GM06990 (cell line): ENCODE measurements at regions not wholly inside any gene's neighbourhood (a gene's known extent, or its start where the extent isn't known, plus 50 kb on each side); places are given as distances from the start of the nearest gene placed in this dataset.

ENCODE experiments used
- DNase-seq: peaks from one replicate; pipeline ENCODE4 v3.0.0-alpha.2; 2011; ENCODE audit not compliant: insufficient read length; ENCODE audit errors: extremely low read depth
- H3K27me3 ChIP-seq: replicated peaks from 2 replicates; pipeline ENCODE4 v1.6.0; 2011; ENCODE audit warnings: low read length; ENCODE audit not compliant: control insufficient read depth, insufficient read depth
- H3K36me3 ChIP-seq: 2 replicates; pipeline ENCODE4 v1.5.1; 2011; ENCODE audit warnings: low read length; ENCODE audit not compliant: control insufficient read depth, insufficient read depth
- H3K4me3 ChIP-seq: replicated peaks from 2 replicates; pipeline ENCODE4 v1.5.1; 2011; ENCODE audit warnings: low read depth, mild to moderate bottlenecking, control low read depth, low read length
- TF ChIP-seq, protein P1 (sequence below): IDR thresholded peaks from 2 replicates; pipeline ENCODE4 v1.5.1; 2011; ENCODE audit warnings: low read length, control low read depth, mild to moderate bottlenecking, inconsistent platforms; ENCODE audit not compliant: insufficient read depth, poor library complexity, severe bottlenecking

GRCh38 chr4:38231626-38232025, 271.4 kb downstream of the PTTG2 start:
- Histone ChIP-seq H3K36me3 (no peaks in the 10 kb centered on the region), H3K27me3 (peaks cover 1% of the 10 kb centered on the region; the same call in 1 of the 2 replicates), H3K4me3 (no peak overlapping the region)
- TF ChIP-seq, protein P1, sequence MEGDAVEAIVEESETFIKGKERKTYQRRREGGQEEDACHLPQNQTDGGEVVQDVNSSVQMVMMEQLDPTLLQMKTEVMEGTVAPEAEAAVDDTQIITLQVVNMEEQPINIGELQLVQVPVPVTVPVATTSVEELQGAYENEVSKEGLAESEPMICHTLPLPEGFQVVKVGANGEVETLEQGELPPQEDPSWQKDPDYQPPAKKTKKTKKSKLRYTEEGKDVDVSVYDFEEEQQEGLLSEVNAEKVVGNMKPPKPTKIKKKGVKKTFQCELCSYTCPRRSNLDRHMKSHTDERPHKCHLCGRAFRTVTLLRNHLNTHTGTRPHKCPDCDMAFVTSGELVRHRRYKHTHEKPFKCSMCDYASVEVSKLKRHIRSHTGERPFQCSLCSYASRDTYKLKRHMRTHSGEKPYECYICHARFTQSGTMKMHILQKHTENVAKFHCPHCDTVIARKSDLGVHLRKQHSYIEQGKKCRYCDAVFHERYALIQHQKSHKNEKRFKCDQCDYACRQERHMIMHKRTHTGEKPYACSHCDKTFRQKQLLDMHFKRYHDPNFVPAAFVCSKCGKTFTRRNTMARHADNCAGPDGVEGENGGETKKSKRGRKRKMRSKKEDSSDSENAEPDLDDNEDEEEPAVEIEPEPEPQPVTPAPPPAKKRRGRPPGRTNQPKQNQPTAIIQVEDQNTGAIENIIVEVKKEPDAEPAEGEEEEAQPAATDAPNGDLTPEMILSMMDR = no peak
- DNase-seq = no peak

DNA sequence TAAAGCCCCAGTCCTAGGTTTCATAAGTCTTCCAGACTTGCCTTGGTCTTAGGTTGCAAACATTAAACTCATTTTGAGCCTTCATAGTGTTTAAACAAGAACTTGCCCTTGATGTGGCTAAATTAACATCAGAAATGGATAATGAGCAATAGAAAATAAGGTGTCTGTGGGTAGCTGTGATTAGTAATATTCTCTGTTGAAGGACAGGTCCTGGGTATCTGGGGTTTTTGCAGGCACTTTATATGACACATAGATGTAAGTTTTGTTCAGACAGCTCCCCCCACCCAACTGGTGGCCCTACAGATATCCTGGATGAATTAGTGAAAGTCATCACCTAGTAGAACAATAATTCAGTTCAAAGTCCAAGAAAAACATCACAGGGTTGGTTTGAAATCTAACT, 272.5 kb downstream of the PTTG2 start:
- Histone ChIP-seq H3K27me3 (peaks cover 1% of the 10 kb centered on the region; the same call in 1 of the 2 replicates), H3K36me3 (no peaks in the 10 kb centered on the region), H3K4me3 (no peak overlapping the region)
- no peak for DNase-seq
- TF ChIP-seq, protein P1 = no peak

- Histone ChIP-seq H3K27me3 (peaks cover 1% of the 10 kb centered on the region; the same call in 1 of the 2 replicates), H3K4me3 (no peak overlapping the region), H3K36me3 (no peaks in the 10 kb centered on the region)
- DNase-seq = no peak
- TF ChIP-seq, protein P1 = no peak
Observed at GRCh38 chr4:38233727-38234480, 273.7 kb downstream of the PTTG2 start.

DNA sequence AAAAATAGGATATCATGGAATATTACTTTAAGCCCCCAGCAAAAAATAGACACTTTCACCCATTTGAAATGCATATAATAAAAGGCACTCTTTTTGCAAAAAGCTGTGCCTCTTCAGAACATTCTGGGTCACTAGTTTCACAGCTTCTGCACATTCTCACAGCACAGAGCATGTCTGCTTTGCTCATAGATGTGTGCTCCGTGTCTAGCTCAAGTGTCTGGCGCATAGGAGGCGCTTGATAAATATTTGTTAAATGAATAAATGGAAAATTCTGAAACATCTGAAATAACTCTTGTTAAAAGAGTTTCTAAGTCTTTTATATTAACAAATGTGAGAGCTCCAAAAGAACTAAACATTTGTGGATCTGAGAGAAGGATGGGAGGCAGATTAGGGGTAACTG, 275.2 kb downstream of the PTTG2 start:
- TF ChIP-seq, protein P1 = no peak
- Histone ChIP-seq H3K27me3 (peaks cover 1% of the 10 kb centered on the region; the same call in 1 of the 2 replicates), H3K4me3 (no peak overlapping the region), H3K36me3 (no peaks in the 10 kb centered on the region)
- no peak for DNase-seq

GRCh38 chr4:38236003-38236402, 275.8 kb downstream of the PTTG2 start:
- TF ChIP-seq, protein P1 = no peak
- Histone ChIP-seq H3K4me3 (no peak overlapping the region), H3K27me3 (peaks cover 1% of the 10 kb centered on the region; the same call in 1 of the 2 replicates), H3K36me3 (no peaks in the 10 kb centered on the region)
- no peak for DNase-seq
